ENCODE measurements at regions not wholly inside any gene's neighbourhood (a gene's known extent, or its start where the extent isn't known, plus 50 kb on each side); places are given as distances from the start of the nearest gene placed in this dataset.

GRCh38 chr14:87626266-87626665, 366.7 kb downstream of the GALC start:
- TF ChIP-seq CTCF (IDR thresholded peaks at IDR 0.05) (no peak), REST (IDR thresholded peaks at IDR 0.05; ENCODE audit: insufficient read depth in 1 of 2, low read depth in 2 of 2, low read length in 1 of 2) (no peak), POLR2AphosphoS5 (IDR thresholded peaks at IDR 0.05; ENCODE audit: low read depth, low read length) (no peak)

All from Panc1 (cell line).